K562 (cell line): ENCODE measurements at regions not wholly inside any gene's neighbourhood (a gene's known extent, or its start where the extent isn't known, plus 50 kb on each side); places are given as distances from the start of the nearest gene placed in this dataset.

Source experiments
- CBX1 ChIP-seq: sonication (generic); IDR thresholded peaks from 2 replicates; pipeline ENCODE4 v1.6.1; 2016; ENCODE audit warnings: antibody characterized with exemption, low read depth, mild to moderate bottlenecking
- DIDO1 ChIP-seq: fragments of 450-650 bp; IDR thresholded peaks from 2 replicates; pipeline ENCODE4 v1.6.1; 2016; ENCODE audit warnings: low read depth, missing biosample characterization, missing genetic modification characterization
- ESRRA ChIP-seq: fragments of 450-650 bp; IDR thresholded peaks from 2 replicates; pipeline ENCODE4 v1.6.1; 2014; ENCODE audit warnings: low read depth, mild to moderate bottlenecking, moderate library complexity, borderline replicate concordance
- FOXA3 ChIP-seq, 2 experiments: fragments of 450-650 bp in 1 of 2; sonication (generic) in 1 of 2; formaldehyde crosslinking; IDR thresholded peaks in 1 of 2; conservative IDR thresholded peaks in 1 of 2; 2 replicates each; pipeline versions ENCODE4 v1.4.0 to v1.8.0; 2020 to 2022; ENCODE audit warnings: mild to moderate bottlenecking in 2 of 2, missing genetic modification reagents in 1 of 2
- FOXJ2 ChIP-seq: fragments of 200-800 bp; sonication (Bioruptor generic); IDR thresholded peaks from 2 replicates; pipeline ENCODE4 v1.6.1; 2016; ENCODE audit warnings: missing genetic modification characterization, missing compliant biosample characterization
- JUN ChIP-seq, 2 experiments: sonication (generic) in 1 of 2; formaldehyde crosslinking in 1 of 2; IDR thresholded peaks; 2 replicates each; pipeline versions ENCODE4 v1.6.1 to v1.8.0; 2012 to 2022; ENCODE audit warnings: borderline replicate concordance in 2 of 2, mild to moderate bottlenecking in 2 of 2, improper control_type of control experiment in 1 of 2, low read depth in 1 of 2, low read length in 1 of 2, missing genetic modification reagents in 1 of 2
- MBD1 ChIP-seq: fragments of 250-450 bp; sonication (Bioruptor Pico); IDR thresholded peaks from 2 replicates; pipeline ENCODE4 v1.8.0; 2022; ENCODE audit warnings: inconsistent platforms
- MXI1 ChIP-seq: IDR thresholded peaks from 2 replicates; pipeline ENCODE4 v1.6.1; 2011; ENCODE audit warnings: low read depth, mild to moderate bottlenecking, improper control_type of control experiment, low read length
- NFATC3 ChIP-seq: fragments of 450-650 bp; IDR thresholded peaks from 2 replicates; pipeline ENCODE4 v1.6.1; 2017; ENCODE audit warnings: mild to moderate bottlenecking
- NRF1 ChIP-seq, 2 experiments: fragments of 450-650 bp; IDR thresholded peaks in 1 of 2; conservative IDR thresholded peaks in 1 of 2; 2 replicates each; pipeline ENCODE4 v1.6.1; 2014; ENCODE audit warnings: mild to moderate bottlenecking in 2 of 2
- PREB ChIP-seq: sonication (generic); formaldehyde crosslinking; IDR thresholded peaks from 2 replicates; pipeline ENCODE4 v1.8.1; 2023; ENCODE audit warnings: mild to moderate bottlenecking, missing genetic modification reagents
- SMARCA5 ChIP-seq: fragments of 450-650 bp; IDR thresholded peaks from 2 replicates; pipeline ENCODE4 v1.6.1; 2016
- THRAP3 ChIP-seq: fragments of 450-650 bp; IDR thresholded peaks from 2 replicates; pipeline ENCODE4 v1.6.1; 2016; ENCODE audit warnings: mild to moderate bottlenecking, inconsistent platforms, borderline replicate concordance
- USF2 ChIP-seq: sonication (generic); formaldehyde crosslinking; IDR thresholded peaks from 2 replicates; pipeline ENCODE4 v1.5.0; 2020; ENCODE audit warnings: missing genetic modification reagents
- ZNF79 ChIP-seq: fragments of 250-450 bp; sonication (Bioruptor Pico); IDR thresholded peaks from 2 replicates; pipeline ENCODE4 v1.4.0; 2020; ENCODE audit warnings: low read depth, mild to moderate bottlenecking, moderate library complexity
- ZSCAN29 ChIP-seq: fragments of 450-650 bp; IDR thresholded peaks from 2 replicates; pipeline ENCODE4 v1.6.1; 2017

GRCh38 chr9:129283705-129284606 lies 105.9 kb upstream of the IER5L start (continued):
- TF ChIP-seq MBD1, result no peak
- 0 out of 2 replicates have a peak, but pooled peaks have one; percentile 58 for TF ChIP-seq SMARCA5
- no peak for TF ChIP-seq JUN (IDR thresholded peaks at IDR 0.05; ENCODE audit: borderline replicate concordance, low read depth, low read length)
- no peak for TF ChIP-seq JUN (CRISPR knock-in tag; IDR thresholded peaks at IDR 0.05; ENCODE audit: borderline replicate concordance)
- TF ChIP-seq FOXJ2 (tag), result no peak
- TF ChIP-seq ZSCAN29, result no peak
- TF ChIP-seq PREB (CRISPR knock-in tag), result no peak
- no peak for TF ChIP-seq NRF1 (conservative IDR thresholded peaks at IDR 0.05 in 1 of 2, IDR thresholded peaks at IDR 0.05 in 1 of 2)
- no peak for TF ChIP-seq ZNF79 (CRISPR knock-in tag)
- no peak for TF ChIP-seq NFATC3
- no peak for TF ChIP-seq DIDO1 (tag)
- peak; percentile 95 for TF ChIP-seq ESRRA
- TF ChIP-seq FOXA3 (CRISPR knock-in tag; conservative IDR thresholded peaks at IDR 0.05 in 1 of 2, IDR thresholded peaks at IDR 0.05 in 1 of 2), result 0 out of 4 replicates have a peak, but pooled peaks of 1 of the 2 experiments have one; percentile 2
- peak; percentile 37; the same call in 1 of the 2 replicates for TF ChIP-seq CBX1
- TF ChIP-seq MXI1, result no peak
- no peak for TF ChIP-seq THRAP3
- peak; percentile 33 for TF ChIP-seq USF2
